ENCODE measurements at regions not wholly inside any gene's neighbourhood (a gene's known extent, or its start where the extent isn't known, plus 50 kb on each side); places are given as distances from the start of the nearest gene placed in this dataset.
"Not testable (repeated sequence)": the region's sequence is repeated elsewhere in the genome, so short reads cannot be mapped to it uniquely, and the experiment has no call there.

DNA sequence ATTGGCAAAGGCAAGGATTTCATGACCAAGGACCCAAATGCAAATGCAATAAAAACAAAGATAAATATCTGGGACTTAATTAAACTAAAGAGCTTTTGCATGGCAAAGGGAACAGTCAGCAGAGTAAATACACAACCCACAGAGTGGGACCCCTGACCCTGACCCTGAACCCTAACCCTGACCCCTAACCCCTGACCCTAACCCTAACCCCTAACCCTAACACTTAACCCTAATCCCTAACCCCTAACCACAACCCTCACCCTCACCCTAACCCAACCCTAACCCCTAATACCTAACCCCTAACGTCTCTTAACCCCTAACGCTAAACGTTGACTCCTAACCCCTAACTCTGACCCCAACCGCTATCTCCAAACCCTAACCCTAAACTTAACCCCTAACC is 673.1 kb upstream of the DEFB115 start:
- H3K4me3 ChIP-seq (ENCODE audit: low read depth, low read length); DNase-seq (ENCODE audit: low read depth): not testable (repeated sequence)

GRCh38 chr20:30585244-30585796 is 672.1 kb upstream of the DEFB115 start:
- peak; percentile 25 for DNase-seq (ENCODE audit: low read depth)
- not testable (repeated sequence) for H3K4me3 ChIP-seq (ENCODE audit: low read depth, low read length)
- TF ChIP-seq, protein P1, sequence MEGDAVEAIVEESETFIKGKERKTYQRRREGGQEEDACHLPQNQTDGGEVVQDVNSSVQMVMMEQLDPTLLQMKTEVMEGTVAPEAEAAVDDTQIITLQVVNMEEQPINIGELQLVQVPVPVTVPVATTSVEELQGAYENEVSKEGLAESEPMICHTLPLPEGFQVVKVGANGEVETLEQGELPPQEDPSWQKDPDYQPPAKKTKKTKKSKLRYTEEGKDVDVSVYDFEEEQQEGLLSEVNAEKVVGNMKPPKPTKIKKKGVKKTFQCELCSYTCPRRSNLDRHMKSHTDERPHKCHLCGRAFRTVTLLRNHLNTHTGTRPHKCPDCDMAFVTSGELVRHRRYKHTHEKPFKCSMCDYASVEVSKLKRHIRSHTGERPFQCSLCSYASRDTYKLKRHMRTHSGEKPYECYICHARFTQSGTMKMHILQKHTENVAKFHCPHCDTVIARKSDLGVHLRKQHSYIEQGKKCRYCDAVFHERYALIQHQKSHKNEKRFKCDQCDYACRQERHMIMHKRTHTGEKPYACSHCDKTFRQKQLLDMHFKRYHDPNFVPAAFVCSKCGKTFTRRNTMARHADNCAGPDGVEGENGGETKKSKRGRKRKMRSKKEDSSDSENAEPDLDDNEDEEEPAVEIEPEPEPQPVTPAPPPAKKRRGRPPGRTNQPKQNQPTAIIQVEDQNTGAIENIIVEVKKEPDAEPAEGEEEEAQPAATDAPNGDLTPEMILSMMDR (IDR thresholded peaks at IDR 0.05; ENCODE audit: insufficient read depth, low read length): peak; percentile 10

DNA sequence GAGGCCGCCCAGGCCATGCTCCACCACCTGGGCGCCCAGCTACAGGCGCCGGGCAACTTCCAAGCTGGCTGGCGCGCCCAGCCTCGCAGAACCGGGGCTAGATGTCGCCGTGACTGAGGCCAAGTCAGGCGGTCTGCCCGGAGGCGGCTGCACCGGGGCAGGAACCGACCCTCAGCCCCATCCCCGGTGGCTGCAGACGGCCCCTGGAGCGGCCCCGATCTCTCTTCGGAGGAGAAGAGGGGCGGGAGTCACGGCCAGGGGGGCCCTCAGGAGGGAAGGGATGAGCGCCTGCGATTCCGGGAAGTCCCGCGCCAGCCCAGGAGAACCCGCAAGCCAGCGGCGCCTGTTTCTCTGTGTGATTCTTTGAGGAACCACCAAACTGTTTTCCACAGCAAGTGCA is 671.3 kb upstream of the DEFB115 start:
- not testable (repeated sequence) for DNase-seq (ENCODE audit: low read depth); H3K4me3 ChIP-seq (ENCODE audit: low read depth, low read length)

DNA sequence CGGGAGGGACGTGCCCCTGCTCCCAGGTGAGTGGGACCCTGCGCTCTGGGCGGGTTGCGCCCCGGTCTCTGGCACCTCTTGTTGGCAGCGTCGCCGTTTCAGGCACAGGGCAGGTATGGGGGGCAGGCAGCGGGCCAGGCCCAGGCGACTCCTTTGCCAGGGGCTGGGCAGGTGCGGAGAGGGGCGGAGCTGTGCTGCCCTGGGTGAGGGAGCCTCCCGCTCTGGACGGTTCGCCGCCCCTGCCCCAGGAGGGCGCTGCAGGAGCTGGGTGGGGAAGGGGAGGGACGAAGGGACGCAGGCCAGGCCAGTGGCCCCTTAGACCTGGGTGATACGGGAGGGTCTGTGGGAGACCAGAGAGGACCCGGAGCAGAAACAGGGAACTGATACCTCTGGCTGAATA is 663.9 kb upstream of the DEFB115 start:
- TF ChIP-seq, protein P1 (IDR thresholded peaks at IDR 0.05; ENCODE audit: insufficient read depth, low read length): no peak
- DNase-seq (ENCODE audit: low read depth): no peak

GRCh38 chr20:30594112-30594511 is 663.4 kb upstream of the DEFB115 start:
- TF ChIP-seq, protein P1 (IDR thresholded peaks at IDR 0.05; ENCODE audit: insufficient read depth, low read length): no peak
- DNase-seq (ENCODE audit: low read depth): no peak
- no peak overlapping the region for H3K4me3 ChIP-seq (ENCODE audit: low read depth, low read length)

More for the DNA sequence above, 663.9 kb upstream of the DEFB115 start:
- no peak overlapping the region for H3K4me3 ChIP-seq (ENCODE audit: low read depth, low read length)

- H3K4me3 ChIP-seq (ENCODE audit: low read depth, low read length): no peak overlapping the region
- TF ChIP-seq, protein P1 (IDR thresholded peaks at IDR 0.05; ENCODE audit: insufficient read depth, low read length): no peak
- DNase-seq (ENCODE audit: low read depth): no peak
Observed at GRCh38 chr20:30595698-30596097, 661.8 kb upstream of the DEFB115 start.

DNA sequence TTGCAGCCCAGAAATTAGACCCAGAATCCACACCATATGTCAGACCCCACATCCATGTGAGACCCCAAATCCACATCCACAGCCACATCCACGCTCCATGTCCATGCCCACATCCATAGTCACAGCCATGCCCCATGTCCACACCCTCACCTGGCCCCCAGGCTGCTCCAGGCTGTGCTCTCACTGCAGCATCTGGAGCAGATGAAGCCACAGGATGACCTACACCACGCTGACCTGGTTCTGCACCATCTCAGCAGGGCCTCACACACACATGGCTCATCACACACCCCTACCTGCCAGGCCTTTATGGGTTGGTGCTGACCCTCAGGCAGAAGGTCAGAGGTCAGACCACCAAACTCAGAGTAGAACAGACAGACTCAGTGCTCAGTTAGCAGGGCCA is 660.0 kb upstream of the DEFB115 start:
- not testable (repeated sequence) for DNase-seq (ENCODE audit: low read depth); H3K4me3 ChIP-seq (ENCODE audit: low read depth, low read length)

- DNase-seq (ENCODE audit: low read depth): no peak
- no peak overlapping the region for H3K4me3 ChIP-seq (ENCODE audit: low read depth, low read length)
Observed at GRCh38 chr20:30598460-30599230, 658.8 kb upstream of the DEFB115 start.

More at GRCh38 chr20:30598460-30599230, 658.8 kb upstream of the DEFB115 start:
- TF ChIP-seq, protein P1 (IDR thresholded peaks at IDR 0.05; ENCODE audit: insufficient read depth, low read length): no peak
